HG03571 (cell line): ENCODE measurements at regions not wholly inside any gene's neighbourhood (a gene's known extent, or its start where the extent isn't known, plus 50 kb on each side); places are given as distances from the start of the nearest gene placed in this dataset.
"Not testable (repeated sequence)": the region's sequence is repeated elsewhere in the genome, so short reads cannot be mapped to it uniquely, and the experiment has no call there.

ENCODE experiments used
- ATAC-seq: cut with Tn5 transposase; IDR thresholded peaks from one replicate; pipeline ENCODE4 v1.9.1; 2021; ENCODE audit not compliant: unreplicated experiment

GRCh38 chrX:46178763-46179162, 366.5 kb downstream of the ZNF674 start:
- ATAC-seq = no peak

- no peak for ATAC-seq
Observed at GRCh38 chrX:46173159-46173558, 372.1 kb downstream of the ZNF674 start.

- ATAC-seq = not testable (repeated sequence)
Observed at GRCh38 chrX:46171457-46171856, 373.8 kb downstream of the ZNF674 start.

GRCh38 chrX:46169808-46170207, 375.4 kb downstream of the ZNF674 start:
- no peak for ATAC-seq

GRCh38 chrX:46168254-46168653, 377.0 kb downstream of the ZNF674 start:
- ATAC-seq = no peak

GRCh38 chrX:46165866-46166265, 379.4 kb downstream of the ZNF674 start:
- ATAC-seq = no peak

GRCh38 chrX:46165411-46165810, 379.8 kb downstream of the ZNF674 start:
- no peak for ATAC-seq

GRCh38 chrX:46152756-46153155, 392.5 kb downstream of the ZNF674 start:
- no peak for ATAC-seq

GRCh38 chrX:46151332-46151731, 393.9 kb downstream of the ZNF674 start:
- ATAC-seq = not testable (repeated sequence)

GRCh38 chrX:46144566-46144965, 400.7 kb downstream of the ZNF674 start:
- ATAC-seq = no peak

GRCh38 chrX:46140272-46140671, 404.9 kb downstream of the ZNF674 start:
- no peak for ATAC-seq

- no peak for ATAC-seq
Observed at GRCh38 chrX:46130247-46130646, 415.0 kb downstream of the ZNF674 start.

GRCh38 chrX:46125111-46125510, 420.1 kb downstream of the ZNF674 start:
- no peak for ATAC-seq

- no peak for ATAC-seq
Observed at GRCh38 chrX:46117234-46117633, 428.0 kb downstream of the ZNF674 start.

GRCh38 chrX:46087310-46087709, 457.9 kb downstream of the ZNF674 start:
- ATAC-seq = not testable (repeated sequence)

- not testable (repeated sequence) for ATAC-seq
Observed at GRCh38 chrX:46080121-46080520, 465.1 kb downstream of the ZNF674 start.

- no peak for ATAC-seq
Observed at GRCh38 chrX:46072791-46073190, 472.4 kb downstream of the ZNF674 start.

GRCh38 chrX:46072372-46072771, 472.8 kb downstream of the ZNF674 start:
- no peak for ATAC-seq

GRCh38 chrX:46070421-46070820, 474.8 kb downstream of the ZNF674 start:
- ATAC-seq = no peak

GRCh38 chrX:46059316-46059715, 485.9 kb downstream of the ZNF674 start:
- no peak for ATAC-seq

- no peak for ATAC-seq
Observed at GRCh38 chrX:46044486-46044885, 500.7 kb downstream of the ZNF674 start.

- no peak for ATAC-seq
Observed at GRCh38 chrX:46040001-46040400, 505.2 kb downstream of the ZNF674 start.

GRCh38 chrX:46039526-46039925, 505.7 kb downstream of the ZNF674 start:
- no peak for ATAC-seq

GRCh38 chrX:46036508-46036907, 508.7 kb downstream of the ZNF674 start:
- no peak for ATAC-seq
